ENCODE measurements at regions not wholly inside any gene's neighbourhood (a gene's known extent, or its start where the extent isn't known, plus 50 kb on each side); places are given as distances from the start of the nearest gene placed in this dataset.

DNA sequence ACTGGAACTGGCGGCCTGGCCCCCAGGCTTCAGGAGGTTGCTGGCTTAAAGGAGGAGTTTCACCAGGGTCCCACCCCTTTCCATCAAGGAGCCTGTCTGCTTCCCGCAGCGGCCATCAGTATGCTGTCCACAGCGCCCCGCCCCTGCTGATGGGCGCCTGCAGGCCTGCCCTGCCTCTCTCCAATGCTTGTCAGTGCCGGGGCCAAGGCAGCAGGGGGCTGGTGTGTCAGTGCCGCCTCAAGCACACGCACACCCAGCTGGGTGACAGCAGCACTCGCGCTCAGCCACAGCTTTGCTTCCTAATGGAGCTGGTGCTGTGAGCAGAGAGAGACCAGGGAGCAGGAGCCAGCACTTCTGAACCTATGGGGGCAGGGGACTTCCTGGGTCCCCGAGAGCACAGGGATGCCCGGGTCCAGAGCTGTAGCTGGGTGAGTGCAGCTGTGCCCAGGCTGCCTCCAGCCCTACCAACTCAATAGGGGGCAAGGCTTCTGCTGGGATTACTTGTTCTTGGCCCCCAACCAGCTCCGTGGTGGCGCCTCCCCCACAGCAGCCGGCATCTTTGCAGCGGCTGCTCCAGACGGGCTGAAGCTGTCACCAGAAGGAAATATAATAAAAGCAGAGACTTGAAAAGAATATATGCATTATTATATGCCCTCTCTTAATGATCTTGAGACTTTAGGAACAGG is 377.2 kb upstream of the LRATD1 start:
- TF ChIP-seq NFRKB (IDR thresholded peaks at IDR 0.05) (no peak), SUZ12 (IDR thresholded peaks at IDR 0.05) (no peak), ARNT (IDR thresholded peaks at IDR 0.05) (no peak), SP1 (IDR thresholded peaks at IDR 0.05) (no peak), FOXM1 (IDR thresholded peaks at IDR 0.05; ENCODE audit: borderline replicate concordance) (no peak)

Data from HEK293T (cell line).